Gastrocnemius medialis (tissue), 4 donors: ENCODE measurements at regions not wholly inside any gene's neighbourhood (a gene's known extent, or its start where the extent isn't known, plus 50 kb on each side); places are given as distances from the start of the nearest gene placed in this dataset.
"Not testable (repeated sequence)": the region's sequence is repeated elsewhere in the genome, so short reads cannot be mapped to it uniquely, and the experiment has no call there.

Experiments used
- ATAC-seq, 2 donors: fragments of 150-250 bp; one replicate each; pipeline ENCODE4 v1.9.1; 2016
- DNase-seq, 2 donors: peaks; one replicate each; pipeline ENCODE4 v3.0.0-alpha.2; 2019
- H3K27ac ChIP-seq, 4 donors: fragments of 200-600 bp; sonication (generic); 1 replicate in 1 of 4; 2 replicates in 3 of 4; pipeline ENCODE4 v1.5.1; 2016 to 2018; ENCODE audit warnings: mild to moderate bottlenecking in 2 of 4, moderate library complexity in 1 of 4
- H3K27me3 ChIP-seq, 3 donors: fragments of 200-600 bp; sonication (generic) in 2 of 3; 1 replicate in 1 of 3; 2 replicates in 2 of 3; pipeline versions ENCODE4 v1.5.1 to v1.6.0; 2016 to 2019; ENCODE audit warnings: mild to moderate bottlenecking in 1 of 3, moderate library complexity in 1 of 3
- H3K36me3 ChIP-seq, 2 donors: fragments of 200-600 bp; sonication (generic) in 1 of 2; one replicate each; pipeline ENCODE4 v1.5.1; 2017 to 2018
- H3K4me1 ChIP-seq, 2 donors: fragments of 200-600 bp; sonication (generic) in 1 of 2; one replicate each; pipeline ENCODE4 v1.5.1; 2016 to 2017; ENCODE audit warnings: mild to moderate bottlenecking in 2 of 2
- H3K4me3 ChIP-seq, 4 donors: fragments of 200-600 bp; sonication (generic) in 3 of 4; 1 replicate in 1 of 4; 2 replicates in 3 of 4; pipeline ENCODE4 v1.5.1; 2016 to 2019; ENCODE audit warnings: mild to moderate bottlenecking in 2 of 4
- H3K9me3 ChIP-seq, 3 donors: fragments of 200-600 bp; sonication (generic) in 2 of 3; 1 replicate in 1 of 3; 2 replicates in 2 of 3; pipeline ENCODE4 v1.5.1; 2016 to 2019
- CTCF ChIP-seq, 5 experiments: fragments of 450-650 bp in 3 of 5; fragments of 200-600 bp in 2 of 5; sonication (generic) in 2 of 5; IDR thresholded peaks in 4 of 5; conservative IDR thresholded peaks in 1 of 5; 1 replicate in 4 of 5; 2 replicates in 1 of 5; pipeline ENCODE4 v1.5.1; 2016 to 2019; ENCODE audit warnings: antibody characterized with exemption in 5 of 5, mild to moderate bottlenecking in 3 of 5, moderate library complexity in 3 of 5
- POLR2A ChIP-seq, 2 donors: fragments of 450-650 bp; IDR thresholded peaks; one replicate each; pipeline ENCODE4 v1.6.1; 2017; ENCODE audit warnings: antibody characterized with exemption in 2 of 2, mild to moderate bottlenecking in 2 of 2, moderate library complexity in 2 of 2
- in situ Hi-C, 4 donors: fragments of 200-750 bp; cut with MboI; loops; one replicate each; pipeline versions ENCODE4 v1.15.0 to v1.8.0; 2017; ENCODE audit warnings: low sequenced_read_pairs in 4 of 4
- intact Hi-C: fragments of 100-400 bp; cut with DNase I; formaldehyde crosslinking; loops from one replicate; pipeline ENCODE4 v1.15.1; 2023; ENCODE audit warnings: low total_unique reads

GRCh38 chr11:33976495-33977199, 74.9 kb upstream of the CAPRIN1 start:
- ATAC-seq (peak in 1 of 2 donors; percentile 44), DNase-seq (no peak)
- no peaks in the 10 kb centered on the region for H3K27me3 ChIP-seq
- H3K36me3 ChIP-seq, result no peaks in the 10 kb centered on the region
- no peaks in the 10 kb centered on the region for H3K9me3 ChIP-seq
- no peak overlapping the region for H3K4me3 ChIP-seq
- TF ChIP-seq CTCF (IDR thresholded peaks at IDR 0.05 in 4 of 5, conservative IDR thresholded peaks at IDR 0.05 in 1 of 5), result no peak
- H3K27ac ChIP-seq, result no peak overlapping the region
- intact Hi-C loops, result no loop called here
- in situ Hi-C loops, result loop anchor here in 2 of 4 donors (25.0 kb wide), 2 partner anchors 136 to 386 kb away; partner anchors contain the start of genes ABTB2 (in 1 of the 2) and NAT10 (in 1 of the 2)
- H3K4me1 ChIP-seq, result no peaks in the 10 kb centered on the region

GRCh38 chr11:33974804-33975203, 76.7 kb upstream of the CAPRIN1 start:
- Histone ChIP-seq H3K9me3 (no peaks in the 10 kb centered on the region), H3K36me3 (no peaks in the 10 kb centered on the region), H3K27ac (no peak overlapping the region), H3K4me3 (no peak overlapping the region), H3K4me1 (no peaks in the 10 kb centered on the region), H3K27me3 (no peaks in the 10 kb centered on the region)
- intact Hi-C loops (no loop called here), in situ Hi-C loops (loop anchor here in 2 of 4 donors (5.0 to 25.0 kb wide), 3 partner anchors 118 to 387 kb away; partner anchors contain the start of genes ABTB2 (in 1 of the 2) and NAT10 (in 1 of the 2))
- TF ChIP-seq CTCF (IDR thresholded peaks at IDR 0.05 in 4 of 5, conservative IDR thresholded peaks at IDR 0.05 in 1 of 5), result no peak
- no peak for TF ChIP-seq POLR2A (IDR thresholded peaks at IDR 0.05)
- no peak for DNase-seq
- no peak for ATAC-seq

GRCh38 chr11:33971530-33971929, 79.7 kb upstream of the LMO2 start:
- in situ Hi-C loops, result loop anchor here in 1 of 4 donors (5.0 kb wide), 1 partner anchor 114 kb away; no protein-coding TSS in a partner anchor
- not testable (repeated sequence) for H3K4me3 ChIP-seq

GRCh38 chr11:33970984-33971466, 79.1 kb upstream of the LMO2 start:
- no peaks in the 10 kb centered on the region for H3K9me3 ChIP-seq
- H3K36me3 ChIP-seq, result no peaks in the 10 kb centered on the region
- in situ Hi-C loops (loop anchor here in 1 of 4 donors (5.0 kb wide), 1 partner anchor 114 kb away; no protein-coding TSS in a partner anchor), intact Hi-C loops (loop anchor here (1.0 kb wide), 1 partner anchor 113 kb away; no protein-coding TSS in a partner anchor)
- no peaks in the 10 kb centered on the region for H3K27me3 ChIP-seq
- H3K4me1 ChIP-seq, result no peaks in the 10 kb centered on the region
- no peak overlapping the region for H3K4me3 ChIP-seq
- H3K27ac ChIP-seq, result no peak overlapping the region
- ATAC-seq, result peak; percentile 96 to 97
- DNase-seq, result peak; percentile 32 to 51
- no peak for TF ChIP-seq POLR2A (IDR thresholded peaks at IDR 0.05)
- peak; percentile 71 to 77 (median 74) for TF ChIP-seq CTCF (IDR thresholded peaks at IDR 0.05 in 4 of 5, conservative IDR thresholded peaks at IDR 0.05 in 1 of 5)

More at GRCh38 chr11:33971530-33971929, 79.7 kb upstream of the LMO2 start:
- H3K27me3 ChIP-seq, H3K9me3 ChIP-seq, H3K27ac ChIP-seq, ATAC-seq, DNase-seq, H3K4me1 ChIP-seq, H3K36me3 ChIP-seq: not testable (repeated sequence)
- intact Hi-C loops, result loop anchor here (1.0 kb wide), 1 partner anchor 113 kb away; no protein-coding TSS in a partner anchor

GRCh38 chr11:33967451-33967850, 75.6 kb upstream of the LMO2 start:
- H3K36me3 ChIP-seq, result no peaks in the 10 kb centered on the region
- intact Hi-C loops, result no loop called here
- no peaks in the 10 kb centered on the region for H3K9me3 ChIP-seq
- no peak overlapping the region for H3K4me3 ChIP-seq
- no peak overlapping the region for H3K27ac ChIP-seq
- no peaks in the 10 kb centered on the region for H3K4me1 ChIP-seq
- no peak for ATAC-seq
- DNase-seq, result no peak
- in situ Hi-C loops, result loop anchor here in 3 of 4 donors (5.0 kb wide), 2 partner anchors 105 to 110 kb away; no protein-coding TSS in a partner anchor
- no peaks in the 10 kb centered on the region for H3K27me3 ChIP-seq
- no peak for TF ChIP-seq POLR2A (IDR thresholded peaks at IDR 0.05)
- no peak for TF ChIP-seq CTCF (IDR thresholded peaks at IDR 0.05 in 4 of 5, conservative IDR thresholded peaks at IDR 0.05 in 1 of 5)
